ENCODE measurements at regions not wholly inside any gene's neighbourhood (a gene's known extent, or its start where the extent isn't known, plus 50 kb on each side); places are given as distances from the start of the nearest gene placed in this dataset.

GRCh38 chr12:24230061-24230701 lies 280.7 kb upstream of the SOX5 start:
- Histone ChIP-seq H3K4me1 (peaks cover 44% of the 10 kb centered on the region), H3K27me3 (no peaks in the 10 kb centered on the region), H3K4me2 (peak overlapping the region; percentile 68), H3K36me3 (no peaks in the 10 kb centered on the region), H3K27ac (peak overlapping the region; percentile 56), H2AFZ (replicated peaks) (no peak overlapping the region), H3K79me2 (ENCODE audit: low read depth) (no peaks in the 10 kb centered on the region), H3K9me3 (ENCODE audit: low read depth) (no peaks in the 10 kb centered on the region), H3F3A (ENCODE audit: low read depth) (peaks cover 23% of the 10 kb centered on the region), H3K4me3 (peak overlapping the region; percentile 20), H3K9ac (no peak overlapping the region), H4K20me1 (ENCODE audit: low read depth) (no peaks in the 10 kb centered on the region)
- H3K4me3 Mint-ChIP-seq = peak overlapping the region; percentile 52
- H3K9me3 Mint-ChIP-seq = peaks cover 4% of the 10 kb centered on the region
- peaks cover 52% of the 10 kb centered on the region for H3K4me1 Mint-ChIP-seq
- H3K27me3 Mint-ChIP-seq (ENCODE audit: insufficient read depth, low read depth) = peaks cover 4% of the 10 kb centered on the region
- H3K27ac Mint-ChIP-seq = peak overlapping the region; percentile 88
- TF ChIP-seq EZH2phosphoT487 (IDR thresholded peaks at IDR 0.05) (peak; percentile 56), CTCF (IDR thresholded peaks at IDR 0.05) (no peak)
- peak; percentile 87 for DNase-seq (ENCODE audit: low spot score)
- H3K36me3 Mint-ChIP-seq = peaks cover 20% of the 10 kb centered on the region

DNA sequence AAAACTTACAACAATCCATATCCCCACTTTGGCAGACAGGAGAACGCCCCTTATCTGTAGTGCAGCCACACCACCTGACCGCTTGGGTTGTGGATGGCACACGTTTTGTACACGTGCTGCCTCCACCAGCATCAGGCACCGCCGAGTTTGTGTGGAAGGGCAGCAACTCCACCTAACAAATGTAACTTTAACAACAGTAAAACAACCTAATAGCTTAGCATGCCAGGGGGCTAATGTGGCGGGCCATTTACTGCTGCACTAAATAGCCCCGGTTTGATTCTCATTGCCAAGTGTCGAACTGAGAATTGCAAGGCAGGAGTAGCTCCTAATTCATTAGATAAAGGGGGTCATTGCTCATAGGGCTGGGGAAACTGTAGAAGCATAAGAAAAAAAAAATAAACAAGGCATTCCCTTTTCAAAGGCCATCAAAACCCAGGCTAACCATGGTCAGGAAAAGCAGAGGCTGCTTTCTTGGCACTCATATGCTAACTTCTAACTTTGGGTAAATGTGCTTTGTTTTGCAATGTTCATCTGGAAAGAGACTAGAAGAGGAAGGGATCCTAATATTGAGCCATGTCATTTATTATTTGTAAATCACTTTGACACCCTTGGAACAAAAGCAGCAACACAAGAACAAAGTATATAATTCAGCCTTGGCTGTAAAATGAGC lies 279.7 kb upstream of the SOX5 start:
- H3K27me3 Mint-ChIP-seq (ENCODE audit: insufficient read depth, low read depth) = peaks cover 4% of the 10 kb centered on the region
- Histone ChIP-seq H2AFZ (replicated peaks) (no peak overlapping the region), H3K9me3 (ENCODE audit: low read depth) (no peaks in the 10 kb centered on the region), H3K4me2 (peak overlapping the region; percentile 68), H3K9ac (no peak overlapping the region), H3K27ac (no peak overlapping the region), H3F3A (ENCODE audit: low read depth) (peaks cover 25% of the 10 kb centered on the region), H4K20me1 (ENCODE audit: low read depth) (no peaks in the 10 kb centered on the region), H3K27me3 (no peaks in the 10 kb centered on the region), H3K4me1 (peaks cover 54% of the 10 kb centered on the region), H3K79me2 (ENCODE audit: low read depth) (no peaks in the 10 kb centered on the region), H3K36me3 (no peaks in the 10 kb centered on the region), H3K4me3 (no peak overlapping the region)
- no peak for DNase-seq (ENCODE audit: low spot score)
- peak overlapping the region; percentile 87 for H3K27ac Mint-ChIP-seq
- H3K36me3 Mint-ChIP-seq = peaks cover 16% of the 10 kb centered on the region
- H3K9me3 Mint-ChIP-seq = no peaks in the 10 kb centered on the region
- TF ChIP-seq EZH2phosphoT487 (IDR thresholded peaks at IDR 0.05) = no peak
- H3K4me1 Mint-ChIP-seq = peaks cover 61% of the 10 kb centered on the region
- H3K4me3 Mint-ChIP-seq = peak overlapping the region; percentile 44

DNA sequence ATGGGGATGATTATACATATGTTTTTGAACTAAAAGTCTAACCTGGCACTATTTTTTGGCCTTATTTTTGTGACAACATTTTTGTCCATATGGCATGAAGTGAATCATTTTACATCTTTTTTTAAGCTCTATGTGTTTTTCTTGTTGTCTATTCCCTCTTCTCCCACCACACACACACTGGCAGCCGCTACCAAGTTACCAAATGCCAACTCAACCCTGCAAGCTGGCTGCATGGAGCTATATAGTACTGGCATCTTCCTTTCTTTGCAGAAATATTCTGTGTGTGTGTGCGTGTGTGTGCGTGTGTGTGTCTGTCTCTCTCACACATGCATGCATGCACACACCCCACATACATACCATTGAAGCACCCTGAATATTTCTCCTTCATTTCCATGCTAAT lies 278.9 kb upstream of the SOX5 start:
- peaks cover 66% of the 10 kb centered on the region for H3K4me1 Mint-ChIP-seq
- H3F3A ChIP-seq (ENCODE audit: low read depth) = peaks cover 33% of the 10 kb centered on the region
- peaks cover 4% of the 10 kb centered on the region for H3K27me3 Mint-ChIP-seq (ENCODE audit: insufficient read depth, low read depth)
- DNase-seq (ENCODE audit: low spot score) = no peak
- peaks cover 12% of the 10 kb centered on the region for H3K36me3 Mint-ChIP-seq
- no peaks in the 10 kb centered on the region for H3K27me3 ChIP-seq
- H3K79me2 ChIP-seq (ENCODE audit: low read depth) = no peaks in the 10 kb centered on the region
- no peak for TF ChIP-seq EZH2phosphoT487 (IDR thresholded peaks at IDR 0.05)
- no peak overlapping the region for H3K4me3 ChIP-seq
- H4K20me1 ChIP-seq (ENCODE audit: low read depth) = no peaks in the 10 kb centered on the region
- no peak overlapping the region for H3K4me2 ChIP-seq
- H3K27ac Mint-ChIP-seq = peak overlapping the region; percentile 87
- H3K9me3 Mint-ChIP-seq = no peaks in the 10 kb centered on the region
- peaks cover 61% of the 10 kb centered on the region for H3K4me1 ChIP-seq
- no peak overlapping the region for H3K9ac ChIP-seq
- no peak overlapping the region for H3K27ac ChIP-seq
- H3K9me3 ChIP-seq (ENCODE audit: low read depth) = no peaks in the 10 kb centered on the region
- H3K4me3 Mint-ChIP-seq = peak overlapping the region; percentile 11
- H2AFZ ChIP-seq (replicated peaks) = no peak overlapping the region
- no peaks in the 10 kb centered on the region for H3K36me3 ChIP-seq

DNA sequence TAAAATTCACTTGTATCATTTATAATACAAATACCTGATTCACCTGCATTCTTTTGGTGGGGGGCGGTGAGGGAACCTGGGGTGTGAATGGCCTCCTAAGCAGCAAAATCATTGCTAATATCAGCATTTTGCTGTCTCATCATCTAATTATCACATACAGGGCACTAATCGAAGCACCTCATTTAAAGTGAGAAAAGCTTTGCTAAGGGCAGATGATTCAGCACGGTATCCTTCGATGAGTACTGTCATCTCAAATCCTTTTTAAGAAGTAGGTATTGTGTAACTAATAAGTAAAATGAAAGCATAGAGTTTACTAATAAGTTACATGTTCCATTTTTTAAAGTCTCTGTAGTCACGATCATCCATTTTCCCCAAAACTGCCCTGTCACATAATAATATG lies 278.1 kb upstream of the SOX5 start:
- DNase-seq (ENCODE audit: low spot score) = no peak
- H3K27me3 Mint-ChIP-seq (ENCODE audit: insufficient read depth, low read depth) = peaks cover 2% of the 10 kb centered on the region
- Histone ChIP-seq H3K9ac (no peak overlapping the region), H3K36me3 (no peaks in the 10 kb centered on the region), H2AFZ (replicated peaks) (no peak overlapping the region), H3K4me1 (peaks cover 67% of the 10 kb centered on the region), H3K27ac (no peak overlapping the region), H4K20me1 (ENCODE audit: low read depth) (no peaks in the 10 kb centered on the region), H3K4me2 (no peak overlapping the region), H3K4me3 (no peak overlapping the region), H3K9me3 (ENCODE audit: low read depth) (no peaks in the 10 kb centered on the region), H3K79me2 (ENCODE audit: low read depth) (no peaks in the 10 kb centered on the region), H3F3A (ENCODE audit: low read depth) (peaks cover 38% of the 10 kb centered on the region), H3K27me3 (no peaks in the 10 kb centered on the region)
- peaks cover 7% of the 10 kb centered on the region for H3K36me3 Mint-ChIP-seq
- H3K4me3 Mint-ChIP-seq = no peak overlapping the region
- peaks cover 73% of the 10 kb centered on the region for H3K4me1 Mint-ChIP-seq
- H3K27ac Mint-ChIP-seq = no peak overlapping the region
- no peaks in the 10 kb centered on the region for H3K9me3 Mint-ChIP-seq
- TF ChIP-seq EZH2 (IDR thresholded peaks at IDR 0.05) (no peak), CTCF (IDR thresholded peaks at IDR 0.05) (no peak), EZH2phosphoT487 (IDR thresholded peaks at IDR 0.05) (no peak)

All from neural progenitor cell (in vitro differentiated cells).